IPS DF 4.7 (cell line): ENCODE measurements at regions not wholly inside any gene's neighbourhood (a gene's known extent, or its start where the extent isn't known, plus 50 kb on each side); places are given as distances from the start of the nearest gene placed in this dataset.

Experiments used
- DNase-seq: peaks from one replicate; pipeline ENCODE4 v3.0.0-alpha.2; 2013; ENCODE audit warnings: low spot score; ENCODE audit errors: extremely low read depth

DNA sequence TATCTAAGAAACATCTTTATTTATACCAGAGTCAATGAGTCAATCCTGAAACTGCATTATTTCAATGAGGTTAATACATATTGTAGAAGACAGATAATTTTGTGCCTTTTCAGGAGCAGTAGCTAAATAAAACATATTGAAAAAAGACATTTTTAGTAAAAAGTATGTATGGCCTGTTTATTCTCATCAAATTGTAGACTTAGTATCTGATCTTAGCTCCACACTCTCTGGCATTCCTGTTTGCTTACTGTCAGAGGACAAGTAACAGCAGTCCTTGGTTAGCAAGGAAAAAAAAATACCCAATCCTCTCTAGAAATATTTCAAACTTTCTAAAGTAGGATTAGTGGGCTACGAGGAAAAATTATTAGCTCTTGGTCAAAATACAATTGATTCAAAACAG, 50.5 kb upstream of the GUCY1A1 start:
- DNase-seq, result no peak

DNA sequence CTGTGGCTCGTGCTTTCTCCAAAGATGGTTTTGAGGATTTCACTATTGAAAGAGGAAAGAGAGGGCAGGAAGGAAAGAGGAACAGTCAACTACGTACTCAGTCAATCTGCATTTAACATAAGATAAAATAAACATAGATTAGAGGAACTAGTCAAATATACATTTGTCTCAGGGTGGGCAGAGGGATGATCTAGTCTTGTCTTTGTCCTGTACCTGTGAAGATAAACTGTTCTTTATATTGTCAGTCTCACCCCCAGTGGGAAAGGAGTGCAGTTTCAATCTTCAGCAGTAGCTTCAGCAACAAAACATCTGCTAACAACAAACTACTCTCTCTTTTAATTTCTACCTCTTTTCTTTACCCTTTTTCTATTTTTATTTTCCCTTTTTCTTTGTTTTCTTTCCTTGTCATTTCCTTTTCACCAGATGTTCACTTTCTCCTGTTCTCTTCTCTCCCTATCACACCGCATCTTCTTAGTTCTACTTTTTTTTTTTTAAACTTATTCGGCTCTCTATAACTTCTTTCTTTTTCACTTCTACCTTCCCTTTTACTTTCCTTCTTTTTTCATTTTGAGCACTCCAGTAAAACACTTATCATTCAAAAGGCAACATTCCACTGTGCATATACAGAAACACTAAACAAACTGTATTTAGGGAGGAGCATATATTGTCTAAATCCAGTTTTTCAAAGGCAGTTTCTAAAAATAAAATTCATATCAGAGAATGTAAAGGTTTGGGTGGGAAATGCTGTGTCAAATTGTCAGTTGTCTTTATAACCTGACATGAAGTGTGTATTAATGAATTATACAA, 51.4 kb upstream of the GUCY1A1 start:
- no peak for DNase-seq

GRCh38 chr4:155614111-155614762, 52.4 kb upstream of the GUCY1A1 start:
- no peak for DNase-seq

- DNase-seq, result no peak
Observed at GRCh38 chr4:155612074-155612473, 54.6 kb upstream of the GUCY1A1 start.

GRCh38 chr4:155611501-155611900, 55.1 kb upstream of the GUCY1A1 start:
- no peak for DNase-seq

- no peak for DNase-seq
Observed at GRCh38 chr4:155610143-155610542, 56.5 kb upstream of the GUCY1A1 start.

GRCh38 chr4:155609455-155610059, 57.1 kb upstream of the GUCY1A1 start:
- no peak for DNase-seq

- no peak for DNase-seq
Observed at GRCh38 chr4:155608225-155608885, 58.3 kb upstream of the GUCY1A1 start.

GRCh38 chr4:155607481-155607880, 59.2 kb upstream of the GUCY1A1 start:
- DNase-seq, result no peak

DNA sequence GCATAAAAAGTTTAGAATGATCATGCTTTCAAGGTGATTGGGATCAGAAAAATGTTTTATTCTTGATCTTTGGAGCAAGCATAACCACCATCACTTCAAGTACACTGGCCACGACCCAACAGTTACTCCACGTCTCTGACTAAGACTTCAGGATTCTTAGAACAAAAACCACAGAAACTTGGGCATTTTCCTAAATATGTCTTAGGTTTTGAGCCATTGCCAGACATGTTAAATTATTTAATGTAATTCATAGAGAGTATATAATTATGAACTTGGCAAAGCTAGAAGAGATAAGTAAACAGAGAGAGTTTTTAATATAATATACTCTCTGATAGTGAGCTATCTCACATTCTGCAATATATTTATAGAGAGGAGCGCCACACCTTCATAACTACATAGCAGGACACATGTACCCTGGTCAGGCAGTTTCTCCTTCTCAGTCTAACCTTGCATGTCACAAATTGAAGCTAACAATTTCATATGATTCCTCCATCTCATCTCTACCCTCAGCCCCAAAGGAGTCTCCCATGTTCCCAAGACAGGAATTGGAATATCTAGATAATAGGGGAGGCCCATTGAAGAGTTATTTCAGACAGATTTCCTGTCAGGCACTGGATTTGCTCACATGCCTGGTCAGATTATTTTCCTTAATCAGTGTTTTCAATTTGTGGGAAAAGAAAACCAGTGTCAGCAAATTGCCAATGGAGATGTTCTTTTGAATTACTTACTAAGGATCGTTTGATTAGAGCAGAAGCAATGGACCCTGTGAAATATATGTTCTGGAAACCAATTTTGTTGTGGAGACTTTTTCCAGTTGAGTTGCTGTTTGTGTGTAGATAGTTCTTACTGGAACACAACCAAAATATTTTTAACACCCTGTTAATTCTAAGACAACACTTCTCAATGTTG, 61.7 kb upstream of the GUCY1A1 start:
- no peak for DNase-seq

GRCh38 chr4:155603360-155603891, 63.2 kb upstream of the GUCY1A1 start:
- DNase-seq, result no peak

- no peak for DNase-seq
Observed at GRCh38 chr4:155602351-155603140, 64.1 kb upstream of the GUCY1A1 start.

- no peak for DNase-seq
Observed at GRCh38 chr4:155600244-155600643, 66.4 kb upstream of the GUCY1A1 start.

GRCh38 chr4:155599596-155599995, 67.1 kb upstream of the GUCY1A1 start:
- DNase-seq, result no peak

DNA sequence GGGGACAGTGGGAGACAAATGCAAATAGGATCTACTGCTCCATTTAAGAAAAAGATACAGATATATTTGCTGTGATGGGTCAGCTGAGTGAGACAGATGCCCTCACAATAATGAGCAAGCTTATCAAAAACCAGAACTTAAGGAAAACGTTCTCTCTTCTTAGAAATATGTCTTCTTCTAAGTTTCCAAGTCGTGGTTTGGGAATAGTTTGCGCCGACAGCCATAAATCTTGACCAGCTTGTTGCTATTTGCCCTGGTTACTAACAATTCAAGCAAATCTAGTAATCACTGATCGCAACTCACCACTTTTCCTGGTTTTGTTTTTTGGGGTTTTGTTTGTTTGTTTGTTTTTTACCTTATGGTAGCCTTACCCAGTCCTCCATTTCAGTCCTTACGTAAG, 67.6 kb upstream of the GUCY1A1 start:
- DNase-seq, result no peak

GRCh38 chr4:155597933-155598451, 68.7 kb upstream of the GUCY1A1 start:
- DNase-seq, result no peak

DNA sequence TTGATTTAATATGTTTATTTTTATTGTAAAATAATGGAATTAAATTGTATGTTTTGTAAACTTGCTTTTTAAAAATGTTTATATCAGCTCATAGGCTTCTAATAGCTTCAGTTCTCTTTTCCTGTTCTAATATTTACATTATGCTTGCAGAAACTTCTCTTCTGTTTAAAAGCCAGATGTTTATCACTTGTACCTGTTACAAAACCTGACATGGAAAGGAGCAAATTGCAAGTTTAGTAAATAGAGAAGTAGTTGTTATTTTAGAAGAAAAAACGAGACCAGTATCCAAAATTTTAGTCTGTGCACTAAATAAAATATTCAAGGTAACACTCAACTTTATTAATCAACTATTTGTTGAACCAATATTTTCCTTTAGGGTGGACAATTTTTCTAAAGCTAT, 69.4 kb upstream of the GUCY1A1 start:
- no peak for DNase-seq

GRCh38 chr4:155593793-155594192, 72.9 kb upstream of the GUCY1A1 start:
- DNase-seq, result no peak

DNA sequence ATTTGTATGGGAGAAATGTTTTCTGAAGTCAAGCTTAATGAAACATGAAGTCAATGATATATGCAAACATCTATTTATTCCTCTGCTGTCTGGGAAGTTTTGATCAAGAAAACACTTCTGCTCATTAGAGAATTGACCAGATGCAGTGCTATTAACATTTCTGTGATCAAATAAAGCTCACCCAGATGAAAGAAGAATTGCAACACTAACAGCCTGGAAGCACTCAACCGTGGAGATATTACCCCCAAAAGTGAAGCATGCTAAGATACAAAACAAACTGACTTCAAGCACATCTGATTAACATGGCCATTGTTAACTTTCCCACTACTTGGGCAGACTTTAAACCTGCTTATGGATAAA, 73.7 kb upstream of the GUCY1A1 start:
- no peak for DNase-seq
